Cardiac muscle cell (in vitro differentiated cells and primary cell): ENCODE measurements at regions not wholly inside any gene's neighbourhood (a gene's known extent, or its start where the extent isn't known, plus 50 kb on each side); places are given as distances from the start of the nearest gene placed in this dataset.
A peak's percentile ranks its signal among the peaks of the same experiment; 100 is the strongest.

ENCODE experiments used
- DNase-seq, 2 donors: peaks; one replicate each; pipeline versions ENCODE4 v3.0.0 to v3.0.0-alpha.2; 2010 to 2017; ENCODE audit warnings: low read depth in 1 of 2, low spot score in 1 of 2
- H3K27ac ChIP-seq: fragments of 200-600 bp; sonication (generic); 2 replicates; pipeline ENCODE4 v1.5.1; 2016
- H3K27me3 ChIP-seq: fragments of 200-600 bp; sonication (generic); 2 replicates; pipeline ENCODE4 v1.6.0; 2016; ENCODE audit warnings: control low read depth
- H3K36me3 ChIP-seq: fragments of 200-600 bp; sonication (generic); 2 replicates; pipeline ENCODE4 v1.5.1; 2016; ENCODE audit warnings: control low read depth
- H3K4me1 ChIP-seq: fragments of 200-600 bp; sonication (generic); 2 replicates; pipeline ENCODE4 v1.8.1; 2017; ENCODE audit warnings: low read depth, mild to moderate bottlenecking, mixed run types
- H3K4me3 ChIP-seq: fragments of 200-600 bp; sonication (generic); 2 replicates; pipeline ENCODE4 v1.5.1; 2016; ENCODE audit warnings: mild to moderate bottlenecking
- H3K9me3 ChIP-seq: fragments of 200-600 bp; sonication (generic); 2 replicates; pipeline ENCODE4 v1.5.1; 2017; ENCODE audit warnings: low read depth, mild to moderate bottlenecking, control low read depth
- TF ChIP-seq, protein P1 (sequence below): IDR thresholded peaks from 2 replicates; pipeline ENCODE4 v1.5.1; 2012; ENCODE audit warnings: low read depth, mild to moderate bottlenecking, low read length

- DNase-seq = no peak
- H3K9me3 ChIP-seq = no peaks in the 10 kb centered on the region
- H3K36me3 ChIP-seq = no peaks in the 10 kb centered on the region
- no peak overlapping the region for H3K4me3 ChIP-seq
- H3K27ac ChIP-seq = no peak overlapping the region
- H3K4me1 ChIP-seq = no peaks in the 10 kb centered on the region
- H3K27me3 ChIP-seq = no peaks in the 10 kb centered on the region
- TF ChIP-seq, protein P1, sequence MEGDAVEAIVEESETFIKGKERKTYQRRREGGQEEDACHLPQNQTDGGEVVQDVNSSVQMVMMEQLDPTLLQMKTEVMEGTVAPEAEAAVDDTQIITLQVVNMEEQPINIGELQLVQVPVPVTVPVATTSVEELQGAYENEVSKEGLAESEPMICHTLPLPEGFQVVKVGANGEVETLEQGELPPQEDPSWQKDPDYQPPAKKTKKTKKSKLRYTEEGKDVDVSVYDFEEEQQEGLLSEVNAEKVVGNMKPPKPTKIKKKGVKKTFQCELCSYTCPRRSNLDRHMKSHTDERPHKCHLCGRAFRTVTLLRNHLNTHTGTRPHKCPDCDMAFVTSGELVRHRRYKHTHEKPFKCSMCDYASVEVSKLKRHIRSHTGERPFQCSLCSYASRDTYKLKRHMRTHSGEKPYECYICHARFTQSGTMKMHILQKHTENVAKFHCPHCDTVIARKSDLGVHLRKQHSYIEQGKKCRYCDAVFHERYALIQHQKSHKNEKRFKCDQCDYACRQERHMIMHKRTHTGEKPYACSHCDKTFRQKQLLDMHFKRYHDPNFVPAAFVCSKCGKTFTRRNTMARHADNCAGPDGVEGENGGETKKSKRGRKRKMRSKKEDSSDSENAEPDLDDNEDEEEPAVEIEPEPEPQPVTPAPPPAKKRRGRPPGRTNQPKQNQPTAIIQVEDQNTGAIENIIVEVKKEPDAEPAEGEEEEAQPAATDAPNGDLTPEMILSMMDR = no peak
These were observed 192.8 kb downstream of the SMIM20 start for GRCh38 chr4:26106776-26107175.

- no peaks in the 10 kb centered on the region for H3K4me1 ChIP-seq
- H3K27me3 ChIP-seq = no peaks in the 10 kb centered on the region
- no peak for DNase-seq
- H3K27ac ChIP-seq = no peak overlapping the region
- no peaks in the 10 kb centered on the region for H3K36me3 ChIP-seq
- no peaks in the 10 kb centered on the region for H3K9me3 ChIP-seq
- TF ChIP-seq, protein P1 = no peak
- H3K4me3 ChIP-seq = no peak overlapping the region
These were observed 194.0 kb downstream of the SMIM20 start for GRCh38 chr4:26108054-26108453.

DNA sequence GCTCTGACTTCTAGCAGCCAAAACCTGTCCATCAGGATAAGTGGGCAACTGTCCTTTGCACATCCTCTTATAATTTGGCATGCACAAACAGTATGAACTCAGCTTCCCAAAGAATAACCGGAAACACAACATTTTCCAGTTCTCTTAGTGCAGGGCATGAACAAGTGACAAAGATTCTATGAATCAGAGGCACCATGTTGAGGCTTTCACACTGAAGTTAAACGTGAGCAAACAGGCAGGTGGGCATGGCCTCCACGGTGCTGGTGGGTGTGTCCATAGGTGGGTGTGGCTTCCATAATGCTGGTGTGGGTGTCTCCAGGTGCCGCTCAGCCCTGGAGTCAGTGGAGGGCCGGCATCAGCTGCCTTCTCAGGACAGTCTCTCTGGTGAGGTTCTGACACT, 196.5 kb downstream of the SMIM20 start:
- no peak overlapping the region for H3K4me3 ChIP-seq
- no peaks in the 10 kb centered on the region for H3K36me3 ChIP-seq
- TF ChIP-seq, protein P1 = no peak
- no peak overlapping the region for H3K27ac ChIP-seq
- no peaks in the 10 kb centered on the region for H3K27me3 ChIP-seq
- no peaks in the 10 kb centered on the region for H3K9me3 ChIP-seq
- DNase-seq = no peak
- no peaks in the 10 kb centered on the region for H3K4me1 ChIP-seq

- Histone ChIP-seq H3K9me3 (no peaks in the 10 kb centered on the region), H3K36me3 (no peaks in the 10 kb centered on the region), H3K4me3 (no peak overlapping the region), H3K27ac (no peak overlapping the region), H3K27me3 (no peaks in the 10 kb centered on the region), H3K4me1 (no peaks in the 10 kb centered on the region)
- no peak for DNase-seq
- TF ChIP-seq, protein P1 = no peak
These were observed 199.4 kb downstream of the SMIM20 start for GRCh38 chr4:26113339-26113940.

- Histone ChIP-seq H3K27ac (no peak overlapping the region), H3K4me3 (no peak overlapping the region), H3K27me3 (no peaks in the 10 kb centered on the region), H3K9me3 (no peaks in the 10 kb centered on the region), H3K36me3 (no peaks in the 10 kb centered on the region), H3K4me1 (no peaks in the 10 kb centered on the region)
- peak in 1 of 2 donors; percentile 3 for DNase-seq
- TF ChIP-seq, protein P1 = no peak
These were observed 202.0 kb downstream of the SMIM20 start for GRCh38 chr4:26116057-26116456.
